ENCODE measurements at regions not wholly inside any gene's neighbourhood (a gene's known extent, or its start where the extent isn't known, plus 50 kb on each side); places are given as distances from the start of the nearest gene placed in this dataset.

- H3K27me3 ChIP-seq = no peaks in the 10 kb centered on the region
- H3K27ac ChIP-seq = no peak overlapping the region
- no peaks in the 10 kb centered on the region for H3K36me3 ChIP-seq (replicated peaks in 1 of 2)
- H3K9me3 ChIP-seq (replicated peaks in 1 of 3) = no peaks in the 10 kb centered on the region
- H3K4me1 ChIP-seq (replicated peaks in 1 of 2) = no peaks in the 10 kb centered on the region
- H3K4me3 ChIP-seq = no peak overlapping the region
- TF ChIP-seq CTCF (IDR thresholded peaks at IDR 0.05) = no peak
- no peak for TF ChIP-seq POLR2A (IDR thresholded peaks at IDR 0.05)
- intact Hi-C loops (cut with DNase I) = no loop called here
- DNase-seq = no peak
- 59 to 71% (median 66%) methylated on average over 5 of the region's 5 CpGs for WGBS, 4 donors
Observed at GRCh38 chr14:82766123-82766522, 1232.5 kb upstream of the SEL1L start.

- no peaks in the 10 kb centered on the region for H3K4me1 ChIP-seq (replicated peaks in 1 of 2)
- 55 to 63% (median 61%) methylated on average over 3 of the region's 3 CpGs for WGBS, 4 donors
- no peak overlapping the region for H3K4me3 ChIP-seq
- H3K27me3 ChIP-seq = no peaks in the 10 kb centered on the region
- no peaks in the 10 kb centered on the region for H3K9me3 ChIP-seq (replicated peaks in 1 of 3)
- TF ChIP-seq CTCF (IDR thresholded peaks at IDR 0.05) (no peak), POLR2A (IDR thresholded peaks at IDR 0.05) (no peak)
- no peak overlapping the region for H3K27ac ChIP-seq
- no peaks in the 10 kb centered on the region for H3K36me3 ChIP-seq (replicated peaks in 1 of 2)
- no peak for DNase-seq
- intact Hi-C loops (cut with DNase I) = no loop called here
Observed at GRCh38 chr14:82766996-82767395, 1233.3 kb upstream of the SEL1L start.

- DNase-seq = no peak
- WGBS, 4 donors = 81 to 92% (median 85%) methylated on average over 1 of the region's 1 CpG
- Histone ChIP-seq H3K27ac (no peak overlapping the region), H3K36me3 (replicated peaks in 1 of 2) (no peaks in the 10 kb centered on the region), H3K27me3 (no peaks in the 10 kb centered on the region), H3K4me1 (replicated peaks in 1 of 2) (no peaks in the 10 kb centered on the region), H3K4me3 (no peak overlapping the region), H3K9me3 (replicated peaks in 1 of 3) (no peaks in the 10 kb centered on the region)
- intact Hi-C loops (cut with DNase I) = no loop called here
- TF ChIP-seq CTCF (IDR thresholded peaks at IDR 0.05) = no peak
- TF ChIP-seq POLR2A (IDR thresholded peaks at IDR 0.05) = no peak
Observed at GRCh38 chr14:82776958-82777357, 1243.3 kb upstream of the SEL1L start.

- H3K9me3 ChIP-seq (replicated peaks in 1 of 3) = no peaks in the 10 kb centered on the region
- intact Hi-C loops (cut with DNase I) = no loop called here
- TF ChIP-seq CTCF (IDR thresholded peaks at IDR 0.05) (no peak), POLR2A (IDR thresholded peaks at IDR 0.05) (no peak)
- H3K27me3 ChIP-seq = no peaks in the 10 kb centered on the region
- no peaks in the 10 kb centered on the region for H3K4me1 ChIP-seq (replicated peaks in 1 of 2)
- 44 to 81% (median 62%) methylated on average over 1 of the region's 1 CpG for WGBS, 4 donors
- H3K27ac ChIP-seq = no peak overlapping the region
- no peak for DNase-seq
- H3K4me3 ChIP-seq = no peak overlapping the region
- H3K36me3 ChIP-seq (replicated peaks in 1 of 2) = no peaks in the 10 kb centered on the region
Observed at GRCh38 chr14:82778008-82778590, 1244.4 kb upstream of the SEL1L start.
